CD14-positive monocyte (primary cell): ENCODE measurements at regions not wholly inside any gene's neighbourhood (a gene's known extent, or its start where the extent isn't known, plus 50 kb on each side); places are given as distances from the start of the nearest gene placed in this dataset.

ENCODE experiments used
- DNase-seq, 3 donors: peaks; one replicate each; pipeline ENCODE4 v3.0.0-alpha.2; 2011 to 2022
- H2AFZ ChIP-seq: 2 replicates; pipeline ENCODE4 v1.6.0; 2012; ENCODE audit warnings: mild to moderate bottlenecking, low read depth, low read length, inconsistent platforms; ENCODE audit not compliant: insufficient read depth, poor library complexity, severe bottlenecking
- H3K27ac ChIP-seq, 2 donors: 1 replicate in 1 of 2; 2 replicates in 1 of 2; pipeline ENCODE4 v1.5.1; 2012 to 2013; ENCODE audit warnings: low read length in 2 of 2, control low read depth in 1 of 2, inconsistent platforms in 1 of 2, low read depth in 1 of 2, mild to moderate bottlenecking in 1 of 2
- H3K27me3 ChIP-seq, 2 donors: one replicate each; pipeline versions ENCODE4 v1.6.0 to v1.6.1; 2011 to 2013; ENCODE audit warnings: low read length in 2 of 2; ENCODE audit not compliant: control insufficient read depth in 2 of 2, insufficient read depth in 2 of 2
- H3K36me3 ChIP-seq, 2 donors: replicated peaks in 1 of 2; 1 replicate in 1 of 2; 2 replicates in 1 of 2; pipeline versions ENCODE4 v1.5.1 to v1.6.1; 2012 to 2013; ENCODE audit warnings: low read length in 2 of 2, control low read depth in 1 of 2, inconsistent platforms in 1 of 2, mild to moderate bottlenecking in 1 of 2; ENCODE audit not compliant: insufficient read depth in 2 of 2, control insufficient read depth in 1 of 2
- H3K4me1 ChIP-seq, 2 donors: 1 replicate in 1 of 2; 2 replicates in 1 of 2; pipeline versions ENCODE4 v1.5.1 to v1.6.1; 2012 to 2013; ENCODE audit warnings: low read length in 2 of 2, control low read depth in 1 of 2, inconsistent platforms in 1 of 2, mild to moderate bottlenecking in 1 of 2, moderate library complexity in 1 of 2; ENCODE audit not compliant: insufficient read depth in 2 of 2, control insufficient read depth in 1 of 2
- H3K4me2 ChIP-seq: replicated peaks from 2 replicates; pipeline ENCODE3; 2012; ENCODE audit warnings: low read length, moderate library complexity, mild to moderate bottlenecking; ENCODE audit not compliant: poor library complexity, severe bottlenecking; ENCODE audit errors: extremely low read depth
- H3K4me3 ChIP-seq, 3 experiments: fragments of 200-600 bp in 1 of 3; sonication (generic) in 1 of 3; replicated peaks in 1 of 3; 1 replicate in 2 of 3; 2 replicates in 1 of 3; pipeline ENCODE4 v1.5.1; 2011 to 2013; ENCODE audit warnings: low read length in 3 of 3, mild to moderate bottlenecking in 3 of 3, control low read depth in 2 of 3, low read depth in 2 of 3, inconsistent platforms in 1 of 3, moderate library complexity in 1 of 3
- H3K79me2 ChIP-seq: 2 replicates; pipeline ENCODE4 v1.6.0; 2012; ENCODE audit warnings: mild to moderate bottlenecking, control low read depth, inconsistent platforms, low read length, moderate library complexity; ENCODE audit not compliant: insufficient read depth
- H3K9ac ChIP-seq: 2 replicates; pipeline ENCODE4 v1.6.0; 2017; ENCODE audit warnings: low read length, mild to moderate bottlenecking; ENCODE audit not compliant: insufficient read depth, poor library complexity, severe bottlenecking
- H3K9me3 ChIP-seq, 2 donors: replicated peaks in 1 of 2; 1 replicate in 1 of 2; 2 replicates in 1 of 2; pipeline versions ENCODE4 v1.5.1 to v1.6.1; 2012 to 2013; ENCODE audit warnings: low read length in 2 of 2, control low read depth in 1 of 2; ENCODE audit not compliant: control insufficient read depth in 1 of 2, insufficient read depth in 1 of 2
- H4K20me1 ChIP-seq: 2 replicates; pipeline ENCODE4 v1.6.0; 2012; ENCODE audit warnings: mild to moderate bottlenecking, low read length, control low read depth, moderate library complexity; ENCODE audit not compliant: insufficient read depth
- H3K27ac Mint-ChIP-seq, 7 donors: one replicate each; pipeline ENCODE4 v1.8.0; 2020; ENCODE audit warnings: mild to moderate bottlenecking in 7 of 7, mixed read lengths in 7 of 7, moderate library complexity in 6 of 7, inconsistent platforms in 2 of 7
- H3K27me3 Mint-ChIP-seq, 3 donors: one replicate each; pipeline ENCODE4 v1.8.0; 2021 to 2022; ENCODE audit warnings: low read depth in 3 of 3, mild to moderate bottlenecking in 3 of 3, mixed read lengths in 3 of 3, moderate library complexity in 3 of 3, inconsistent platforms in 1 of 3
- H3K36me3 Mint-ChIP-seq, 2 donors: one replicate each; pipeline ENCODE4 v1.8.0; 2020; ENCODE audit warnings: mixed read lengths in 2 of 2, inconsistent platforms in 1 of 2, mild to moderate bottlenecking in 1 of 2
- H3K4me1 Mint-ChIP-seq: one replicate; pipeline ENCODE4 v1.8.0; 2020; ENCODE audit warnings: mild to moderate bottlenecking, mixed read lengths
- H3K4me3 Mint-ChIP-seq, 2 donors: one replicate each; pipeline ENCODE4 v1.8.0; 2020; ENCODE audit warnings: mild to moderate bottlenecking in 2 of 2, mixed read lengths in 2 of 2, moderate library complexity in 1 of 2
- H3K9me3 Mint-ChIP-seq, 7 donors: one replicate each; pipeline ENCODE4 v1.8.0; 2020 to 2022; ENCODE audit warnings: mixed read lengths in 7 of 7, mild to moderate bottlenecking in 6 of 7, moderate library complexity in 6 of 7, inconsistent platforms in 2 of 7
- CTCF ChIP-seq: fragments of 200-600 bp; IDR thresholded peaks from one replicate; pipeline ENCODE4 v1.8.0; 2022; ENCODE audit warnings: antibody characterized with exemption, mild to moderate bottlenecking
- WGBS: methylation state at CpG from one replicate; pipeline ENCODE4 v1.1.5; 2013; ENCODE audit warnings: missing lambda C conversion rate; ENCODE audit not compliant: insufficient coverage; 5-methylcytosine and 5-hydroxymethylcytosine counted together
- intact Hi-C, 2 donors: fragments of 100-400 bp; cut with micrococcal nuclease; formaldehyde crosslinking; loops; one replicate each; pipeline versions ENCODE4 v1.15.0 to v1.15.1; 2023

- H3K4me3 ChIP-seq = no peak overlapping the region
- no peaks in the 10 kb centered on the region for H3K36me3 ChIP-seq
- no peaks in the 10 kb centered on the region for H3K27me3 Mint-ChIP-seq
- H3K4me3 Mint-ChIP-seq = no peak overlapping the region
- H3K79me2 ChIP-seq = no peaks in the 10 kb centered on the region
- peaks cover 0 to 3% of the 10 kb centered on the region in 2 donors for H3K9me3 ChIP-seq
- DNase-seq = no peak
- H3K9ac ChIP-seq = no peak overlapping the region
- intact Hi-C loops = no loop called here
- H3K27ac ChIP-seq = no peak overlapping the region
- no peaks in the 10 kb centered on the region for H3K36me3 Mint-ChIP-seq
- H3K27ac Mint-ChIP-seq = no peak overlapping the region
- TF ChIP-seq CTCF = no peak
- peaks cover 0 to 8% (median 5%) of the 10 kb centered on the region in 7 donors for H3K9me3 Mint-ChIP-seq
- WGBS = 97% methylated on average over 3 of the region's 4 CpGs
- no peaks in the 10 kb centered on the region for H4K20me1 ChIP-seq
- H3K4me1 Mint-ChIP-seq = no peaks in the 10 kb centered on the region
- no peaks in the 10 kb centered on the region for H3K4me1 ChIP-seq
- no peaks in the 10 kb centered on the region for H3K27me3 ChIP-seq
- no peak overlapping the region for H2AFZ ChIP-seq
- H3K4me2 ChIP-seq = no peak overlapping the region
Measured at GRCh38 chr2:6342273-6342920, 523.3 kb downstream of the CMPK2 start.

- Mint-ChIP-seq H3K4me3 (no peak overlapping the region), H3K27ac (no peak overlapping the region), H3K27me3 (no peaks in the 10 kb centered on the region), H3K4me1 (no peaks in the 10 kb centered on the region), H3K9me3 (peaks cover 0 to 8% (median 5%) of the 10 kb centered on the region in 7 donors), H3K36me3 (no peaks in the 10 kb centered on the region)
- peaks cover 0 to 3% of the 10 kb centered on the region in 2 donors for H3K9me3 ChIP-seq
- 94% methylated on average over 2 of the region's 5 CpGs for WGBS
- H4K20me1 ChIP-seq = no peaks in the 10 kb centered on the region
- H3K4me2 ChIP-seq = no peak overlapping the region
- H3K27ac ChIP-seq = no peak overlapping the region
- no peaks in the 10 kb centered on the region for H3K27me3 ChIP-seq
- no peaks in the 10 kb centered on the region for H3K36me3 ChIP-seq
- no peak overlapping the region for H2AFZ ChIP-seq
- DNase-seq = no peak
- H3K4me3 ChIP-seq = no peak overlapping the region
- H3K79me2 ChIP-seq = no peaks in the 10 kb centered on the region
- TF ChIP-seq CTCF = no peak
- H3K9ac ChIP-seq = no peak overlapping the region
- H3K4me1 ChIP-seq = no peaks in the 10 kb centered on the region
- intact Hi-C loops = no loop called here
Measured at GRCh38 chr2:6343076-6343475, 522.6 kb downstream of the CMPK2 start.
